Skeletal muscle tissue (tissue), 4 donors: ENCODE measurements at regions not wholly inside any gene's neighbourhood (a gene's known extent, or its start where the extent isn't known, plus 50 kb on each side); places are given as distances from the start of the nearest gene placed in this dataset. TPM values are rescaled to one million over a fixed set of nuclear protein-coding genes. Genes with fewer than 3 reads are reported as not detected.

ENCODE experiments used
- H3K27ac ChIP-seq: one replicate; pipeline ENCODE4 v1.7.0; 2013; ENCODE audit warnings: mild to moderate bottlenecking, low read depth, low read length, inconsistent platforms
- H3K27me3 ChIP-seq, 3 donors: one replicate each; pipeline ENCODE4 v1.7.0; 2013; ENCODE audit warnings: low read length in 3 of 3; ENCODE audit not compliant: control insufficient read depth in 3 of 3, insufficient read depth in 3 of 3
- H3K36me3 ChIP-seq, 3 donors: one replicate each; pipeline ENCODE4 v1.7.0; 2013; ENCODE audit warnings: low read length in 3 of 3; ENCODE audit not compliant: control insufficient read depth in 3 of 3, insufficient read depth in 3 of 3
- H3K4me1 ChIP-seq, 3 donors: one replicate each; pipeline ENCODE4 v1.7.0; 2013; ENCODE audit warnings: low read length in 3 of 3, mild to moderate bottlenecking in 3 of 3; ENCODE audit not compliant: control insufficient read depth in 3 of 3, insufficient read depth in 3 of 3
- H3K4me3 ChIP-seq, 3 donors: one replicate each; pipeline ENCODE4 v1.7.0; 2013; ENCODE audit warnings: low read length in 3 of 3
- H3K9ac ChIP-seq, 3 donors: one replicate each; pipeline ENCODE4 v1.7.0; 2013; ENCODE audit warnings: low read length in 3 of 3, mild to moderate bottlenecking in 3 of 3, moderate library complexity in 2 of 3, low read depth in 1 of 3
- H3K9me3 ChIP-seq, 3 donors: one replicate each; pipeline ENCODE4 v1.7.0; 2013; ENCODE audit warnings: low read length in 3 of 3; ENCODE audit not compliant: control insufficient read depth in 3 of 3
- small RNA-seq: library from RNA; depleted of rRNA; stranded (forward); fragments of <200 nt; gene quantifications from one replicate; pipeline ENCODE3, GENCODE V24; 2014
- donor health status: Osteomylitis.

DNA sequence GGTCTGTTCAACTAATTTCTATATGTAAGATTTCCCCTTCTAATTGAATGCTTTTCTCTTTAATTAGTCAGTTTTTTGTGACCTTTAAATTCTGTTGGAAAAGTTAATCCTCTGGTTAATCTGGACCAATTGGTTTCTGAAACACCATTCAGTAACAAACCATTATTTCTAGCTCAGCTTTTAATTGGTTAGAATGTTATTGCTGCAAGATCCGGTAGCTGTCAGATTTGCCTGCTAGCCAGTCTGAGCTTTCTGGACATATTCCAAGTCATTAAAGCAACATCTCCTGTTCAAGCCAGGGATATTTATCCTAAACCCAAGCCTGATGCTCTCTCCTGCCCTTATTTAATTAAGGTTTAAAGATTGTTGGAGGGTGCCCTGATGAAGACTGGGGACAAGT is 55.1 kb upstream of the FBXL4 start:
- Histone ChIP-seq H3K9me3 (no peaks in the 10 kb centered on the region), H3K4me3 (no peak overlapping the region), H3K27me3 (no peaks in the 10 kb centered on the region), H3K4me1 (peaks cover 0 to 12% (median 0%) of the 10 kb centered on the region in 3 donors), H3K27ac (no peak overlapping the region), H3K9ac (no peak overlapping the region), H3K36me3 (no peaks in the 10 kb centered on the region)

DNA sequence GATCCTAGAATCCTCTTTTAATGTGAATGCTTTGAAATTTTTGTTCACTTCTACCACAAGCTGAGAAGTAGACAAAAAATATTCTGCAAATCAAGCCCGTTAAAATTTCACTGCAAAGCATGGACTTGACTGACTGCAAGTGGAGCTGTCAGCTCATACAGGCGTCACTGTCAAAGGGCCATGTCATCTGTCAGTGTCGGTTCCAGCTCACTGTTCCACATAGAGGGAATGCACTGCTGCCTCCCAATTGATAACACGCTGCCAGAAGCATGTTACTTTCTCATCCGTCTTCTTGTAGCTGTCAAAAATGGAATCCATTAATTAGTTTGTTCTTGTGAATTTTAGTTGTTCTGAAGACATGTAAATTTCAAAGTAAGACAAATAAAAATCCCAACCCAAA is 50.4 kb upstream of the FBXL4 start:
- H3K4me3 ChIP-seq, result no peak overlapping the region
- no peaks in the 10 kb centered on the region for H3K9me3 ChIP-seq
- H3K27ac ChIP-seq, result no peak overlapping the region
- no peak overlapping the region for H3K9ac ChIP-seq
- H3K36me3 ChIP-seq, result no peaks in the 10 kb centered on the region
- peaks cover 0 to 4% (median 0%) of the 10 kb centered on the region in 3 donors for H3K27me3 ChIP-seq
- H3K4me1 ChIP-seq, result no peaks in the 10 kb centered on the region

Small RNA genes in the stretch of these regions (small RNA-seq; reads per million reads assigned to genes)
- not detected for gene MIR548AI
